HCT116 (cell line): ENCODE measurements at regions not wholly inside any gene's neighbourhood (a gene's known extent, or its start where the extent isn't known, plus 50 kb on each side); places are given as distances from the start of the nearest gene placed in this dataset.

Source experiments
- ATAC-seq: fragments of 200-7000 bp; cut with Tn5 transposase; 2 replicates; pipeline ENCODE4 v1.9.1; 2020; ENCODE audit warnings: mild to moderate bottlenecking, moderate library complexity
- BruUV-seq: library from RNA; stranded (reverse); fragments of 400-500 nt; replicated peaks from 2 replicates; lab custom pipeline; 2021; lab: Mats Ljungman, UMichigan
- CTCF ChIA-PET: fragments of 300-600 bp; sonication (Branson Sonifier 250); formaldehyde crosslinking; loops from one replicate; lab custom pipeline; 2021; ENCODE audit warnings: antibody characterized with exemption; lab: Charles Lee
- POLR2A ChIA-PET: fragments of 300-600, 350-600 bp; sonication (Branson Sonifier 250); formaldehyde crosslinking; loops from one replicate; lab custom pipeline; 2021; ENCODE audit warnings: antibody characterized with exemption; lab: Charles Lee
- RAD21 ChIA-PET, 2 experiments: fragments of 300-600 bp; sonication (Branson Sonifier 250); formaldehyde crosslinking; loops; one replicate each; lab custom pipeline; 2023; ENCODE audit warnings: low total read pairs in 2 of 2; ENCODE audit not compliant: uncharacterized antibody in 2 of 2, unreplicated experiment in 2 of 2, low non-redundant PET in 1 of 2; lab: Charles Lee
- DNase-seq: peaks from one replicate; pipeline ENCODE4 v3.0.0-alpha.2; 2010; ENCODE audit warnings: low read depth, low spot score
- H2AFZ ChIP-seq: fragments of 200-600 bp; shearing (Covaris generic), sonication (generic); 2 replicates; pipeline ENCODE4 v1.6.1; 2017; ENCODE audit warnings: low read depth, mixed run types, mixed read lengths, antibody characterized with exemption, low read length; ENCODE audit not compliant: poor library complexity, severe bottlenecking
- H3K27ac ChIP-seq: 2 replicates; pipeline ENCODE4 v1.5.1; 2012; ENCODE audit warnings: low read depth, low read length
- H3K27me3 ChIP-seq: fragments of 200-600 bp; sonication (generic); 2 replicates; pipeline ENCODE4 v1.6.1; 2016; ENCODE audit warnings: mixed run types, low read length, mixed read lengths; ENCODE audit not compliant: insufficient read depth
- H3K36me3 ChIP-seq, 2 experiments: fragments of 200-500 bp in 1 of 2; fragments of 200-600 bp in 1 of 2; sonication (Bioruptor generic) in 1 of 2; sonication (generic) in 1 of 2; 2 replicates each; pipeline versions ENCODE4 v1.5.1 to v1.6.1; 2014 to 2016; ENCODE audit warnings: low read length in 2 of 2, inconsistent platforms in 1 of 2, mixed read lengths in 1 of 2, mixed run types in 1 of 2; ENCODE audit not compliant: insufficient read depth in 2 of 2, control insufficient read depth in 1 of 2
- H3K4me1 ChIP-seq, 2 experiments: fragments of 200-600 bp in 1 of 2; sonication (generic) in 1 of 2; 2 replicates each; pipeline versions ENCODE4 v1.5.1 to v1.6.1; 2012 to 2017; ENCODE audit warnings: low read length in 2 of 2, inconsistent platforms in 1 of 2, mild to moderate bottlenecking in 1 of 2, mixed read lengths in 1 of 2, mixed run types in 1 of 2, moderate library complexity in 1 of 2; ENCODE audit not compliant: insufficient read depth in 2 of 2, control insufficient read depth in 1 of 2
- H3K4me2 ChIP-seq: fragments of 200-600 bp; sonication (generic); 2 replicates; pipeline ENCODE4 v1.6.1; 2017; ENCODE audit warnings: mixed run types, low read length, mixed read lengths
- H3K4me3 ChIP-seq, 2 experiments: fragments of 200-600 bp in 1 of 2; sonication (generic) in 1 of 2; replicated peaks in 1 of 2; 2 replicates each; pipeline ENCODE4 v1.5.1; 2011 to 2016; ENCODE audit warnings: low read length in 2 of 2, control low read depth in 1 of 2, low read depth in 1 of 2, mild to moderate bottlenecking in 1 of 2, mixed read lengths in 1 of 2, mixed run types in 1 of 2
- H3K79me2 ChIP-seq: fragments of 200-600 bp; sonication (generic); 2 replicates; pipeline ENCODE4 v1.6.1; 2017; ENCODE audit warnings: mild to moderate bottlenecking, mixed run types, low read length, moderate library complexity, mixed read lengths; ENCODE audit not compliant: insufficient read depth
- H3K9ac ChIP-seq: fragments of 200-600 bp; sonication (generic); 2 replicates; pipeline ENCODE4 v1.6.1; 2016; ENCODE audit warnings: low read length, mixed read lengths
- H3K9me2 ChIP-seq: fragments of 200-600 bp; sonication (generic), shearing (Covaris generic); 2 replicates; pipeline ENCODE4 v1.6.1; 2017; ENCODE audit warnings: mixed run types, mild to moderate bottlenecking, moderate library complexity; ENCODE audit not compliant: insufficient read depth
- H3K9me3 ChIP-seq, 2 experiments: fragments of 200-500 bp in 1 of 2; fragments of 200-600 bp in 1 of 2; sonication (Bioruptor generic) in 1 of 2; sonication (generic) in 1 of 2; 2 replicates each; pipeline ENCODE4 v1.6.1; 2014 to 2017; ENCODE audit warnings: low read length in 2 of 2, mixed read lengths in 2 of 2, inconsistent platforms in 1 of 2, low read depth in 1 of 2, mild to moderate bottlenecking in 1 of 2, mixed run types in 1 of 2, moderate library complexity in 1 of 2; ENCODE audit not compliant: control insufficient read depth in 1 of 2, insufficient read depth in 1 of 2
- H4K20me1 ChIP-seq: fragments of 200-600 bp; sonication (generic), shearing (Covaris generic); 2 replicates; pipeline ENCODE4 v1.6.1; 2017; ENCODE audit warnings: mixed run types, mild to moderate bottlenecking, moderate library complexity; ENCODE audit not compliant: insufficient read depth
- ATF3 ChIP-seq: IDR thresholded peaks from 2 replicates; pipeline ENCODE4 v1.6.1; 2012
- CBX3 ChIP-seq: IDR thresholded peaks from 2 replicates; pipeline ENCODE4 v1.6.1; 2012; ENCODE audit warnings: low read depth
- CEBPB ChIP-seq: IDR thresholded peaks from 2 replicates; pipeline ENCODE4 v1.6.1; 2012; ENCODE audit warnings: low read depth
- EGR1 ChIP-seq: IDR thresholded peaks from 2 replicates; pipeline ENCODE4 v1.6.1; 2012; ENCODE audit warnings: low read depth
- EZH2 ChIP-seq: fragments of 200-600 bp; sonication (generic); IDR thresholded peaks from 2 replicates; pipeline ENCODE4 v1.6.1; 2017; ENCODE audit warnings: antibody characterized with exemption, mixed run types
- RAD21 ChIP-seq: IDR thresholded peaks from 2 replicates; pipeline ENCODE4 v1.6.1; 2012; ENCODE audit warnings: low read depth, mild to moderate bottlenecking
- SP1 ChIP-seq: IDR thresholded peaks from 2 replicates; pipeline ENCODE4 v1.6.1; 2012; ENCODE audit warnings: low read depth
- TCF7L2 ChIP-seq: IDR thresholded peaks from 2 replicates; pipeline ENCODE4 v1.7.0; 2011; ENCODE audit warnings: borderline replicate concordance, inconsistent platforms; ENCODE audit not compliant: insufficient read depth, insufficient read length; ENCODE audit errors: extremely low read depth
- ZFX ChIP-seq: fragments of 450-650 bp; IDR thresholded peaks from 2 replicates; pipeline ENCODE4 v1.6.1; 2017
- ZNF274 ChIP-seq: fragments of 200-500 bp; sonication (Bioruptor generic); IDR thresholded peaks from 2 replicates; pipeline ENCODE4 v1.6.1; 2014; ENCODE audit warnings: mild to moderate bottlenecking, low read depth, low read length, inconsistent platforms
- intact Hi-C: fragments of 100-400 bp; cut with micrococcal nuclease; formaldehyde crosslinking; loops from 2 replicates; pipeline ENCODE4 v1.10.0; 2022
- TF ChIP-seq, protein P1 (sequence below), 3 experiments: fragments of 200-600 bp in 1 of 3; sonication (generic) in 1 of 3; IDR thresholded peaks in 2 of 3; conservative IDR thresholded peaks in 1 of 3; 2 replicates each; pipeline ENCODE4 v1.5.1; 2012 to 2017; ENCODE audit warnings: low read depth in 2 of 3, low read length in 2 of 3, antibody characterized with exemption in 1 of 3, borderline replicate concordance in 1 of 3, control low read depth in 1 of 3, mild to moderate bottlenecking in 1 of 3, mixed read lengths in 1 of 3, mixed run types in 1 of 3, moderate library complexity in 1 of 3; ENCODE audit not compliant: insufficient read depth in 1 of 3

DNA sequence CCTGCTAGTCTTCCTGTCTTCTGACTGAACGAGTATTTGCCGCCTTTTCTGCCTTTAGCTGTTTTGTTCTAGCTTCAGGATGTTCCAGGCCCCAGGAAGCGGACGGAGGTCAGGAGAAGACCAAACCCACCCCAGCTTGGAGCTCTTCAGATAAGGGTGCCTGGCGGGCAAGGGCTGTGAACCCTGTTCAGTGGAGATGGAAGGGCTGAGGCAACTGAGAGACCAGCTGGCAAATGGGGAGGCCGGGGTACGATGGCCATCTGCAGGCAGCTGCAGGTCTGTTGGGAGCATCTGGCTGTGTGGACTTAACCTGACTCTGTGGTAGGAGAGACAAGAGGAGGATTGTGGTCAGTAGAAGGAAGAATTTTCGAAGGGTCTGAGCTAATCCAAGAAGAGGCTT lies 95.6 kb downstream of the CHST1 start:
- CTCF ChIA-PET: no interaction called here
- no peak overlapping the region for H3K4me2 ChIP-seq
- RAD21 ChIA-PET: no interaction called here
- BruUV-seq: no TSS peak
- H3K27me3 ChIP-seq: peaks cover 29% of the 10 kb centered on the region
- H3K9me3 ChIP-seq: no peaks in the 10 kb centered on the region
- POLR2A ChIA-PET: no interaction called here
- TF ChIP-seq EZH2: no peak
- no peak for TF ChIP-seq TCF7L2
- TF ChIP-seq EGR1: no peak
- no peak for TF ChIP-seq SP1
- no peak for TF ChIP-seq CBX3
- no peak for TF ChIP-seq ZNF274
- no peak for TF ChIP-seq ZFX
- no peak for TF ChIP-seq CEBPB
- TF ChIP-seq RAD21: no peak
- TF ChIP-seq, protein P1, sequence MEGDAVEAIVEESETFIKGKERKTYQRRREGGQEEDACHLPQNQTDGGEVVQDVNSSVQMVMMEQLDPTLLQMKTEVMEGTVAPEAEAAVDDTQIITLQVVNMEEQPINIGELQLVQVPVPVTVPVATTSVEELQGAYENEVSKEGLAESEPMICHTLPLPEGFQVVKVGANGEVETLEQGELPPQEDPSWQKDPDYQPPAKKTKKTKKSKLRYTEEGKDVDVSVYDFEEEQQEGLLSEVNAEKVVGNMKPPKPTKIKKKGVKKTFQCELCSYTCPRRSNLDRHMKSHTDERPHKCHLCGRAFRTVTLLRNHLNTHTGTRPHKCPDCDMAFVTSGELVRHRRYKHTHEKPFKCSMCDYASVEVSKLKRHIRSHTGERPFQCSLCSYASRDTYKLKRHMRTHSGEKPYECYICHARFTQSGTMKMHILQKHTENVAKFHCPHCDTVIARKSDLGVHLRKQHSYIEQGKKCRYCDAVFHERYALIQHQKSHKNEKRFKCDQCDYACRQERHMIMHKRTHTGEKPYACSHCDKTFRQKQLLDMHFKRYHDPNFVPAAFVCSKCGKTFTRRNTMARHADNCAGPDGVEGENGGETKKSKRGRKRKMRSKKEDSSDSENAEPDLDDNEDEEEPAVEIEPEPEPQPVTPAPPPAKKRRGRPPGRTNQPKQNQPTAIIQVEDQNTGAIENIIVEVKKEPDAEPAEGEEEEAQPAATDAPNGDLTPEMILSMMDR (IDR thresholded peaks at IDR 0.05 in 2 of 3, conservative IDR thresholded peaks at IDR 0.05 in 1 of 3; ENCODE audit: borderline replicate concordance in 1 of 3, insufficient read depth in 1 of 3, low read depth in 2 of 3, low read length in 2 of 3): no peak
- no peak for TF ChIP-seq ATF3
- no peaks in the 10 kb centered on the region for H4K20me1 ChIP-seq
- H3K9me2 ChIP-seq: no peaks in the 10 kb centered on the region
- H2AFZ ChIP-seq: no peak overlapping the region
- no peaks in the 10 kb centered on the region for H3K4me1 ChIP-seq
- no peak overlapping the region for H3K9ac ChIP-seq
- no peak overlapping the region for H3K4me3 ChIP-seq
- intact Hi-C loops: no loop called here
- H3K79me2 ChIP-seq: no peaks in the 10 kb centered on the region
- DNase-seq (no peak), ATAC-seq (no peak)
- no peaks in the 10 kb centered on the region for H3K36me3 ChIP-seq
- H3K27ac ChIP-seq: no peak overlapping the region
